ENCODE measurements at regions not wholly inside any gene's neighbourhood (a gene's known extent, or its start where the extent isn't known, plus 50 kb on each side); places are given as distances from the start of the nearest gene placed in this dataset.

GRCh38 chr9:72467766-72468738 lies 53.4 kb upstream of the TMC1 start (continued):
- TF ChIP-seq, protein P1, sequence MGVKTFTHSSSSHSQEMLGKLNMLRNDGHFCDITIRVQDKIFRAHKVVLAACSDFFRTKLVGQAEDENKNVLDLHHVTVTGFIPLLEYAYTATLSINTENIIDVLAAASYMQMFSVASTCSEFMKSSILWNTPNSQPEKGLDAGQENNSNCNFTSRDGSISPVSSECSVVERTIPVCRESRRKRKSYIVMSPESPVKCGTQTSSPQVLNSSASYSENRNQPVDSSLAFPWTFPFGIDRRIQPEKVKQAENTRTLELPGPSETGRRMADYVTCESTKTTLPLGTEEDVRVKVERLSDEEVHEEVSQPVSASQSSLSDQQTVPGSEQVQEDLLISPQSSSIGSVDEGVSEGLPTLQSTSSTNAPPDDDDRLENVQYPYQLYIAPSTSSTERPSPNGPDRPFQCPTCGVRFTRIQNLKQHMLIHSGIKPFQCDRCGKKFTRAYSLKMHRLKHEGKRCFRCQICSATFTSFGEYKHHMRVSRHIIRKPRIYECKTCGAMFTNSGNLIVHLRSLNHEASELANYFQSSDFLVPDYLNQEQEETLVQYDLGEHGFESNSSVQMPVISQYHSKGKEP (tag by site-specific recombination; IDR thresholded peaks at IDR 0.05) = no peak

GRCh38 chr9:72465593-72465984 lies 55.8 kb upstream of the TMC1 start:
- Histone ChIP-seq H3K4me1 (ENCODE audit: control insufficient read depth, insufficient read depth, low read length) (0 out of 2 replicates have a peak, but pooled peaks cover 2% of the 10 kb centered on the region), H3K4me3 (ENCODE audit: low read depth, low read length) (no peak overlapping the region), H3K27ac (ENCODE audit: extremely low read depth, low read depth, low read length) (no peak overlapping the region), H3K9me3 (ENCODE audit: control insufficient read depth, insufficient read depth, low read depth, low read length) (no peaks in the 10 kb centered on the region), H3K36me3 (ENCODE audit: control insufficient read depth in 2 of 2, insufficient read depth in 1 of 2, low read length in 2 of 2) (no peaks in the 10 kb centered on the region)
- TF ChIP-seq ZFP69B (tag by site-specific recombination; IDR thresholded peaks at IDR 0.05) = no peak
- TF ChIP-seq AEBP2 (tag by site-specific recombination; IDR thresholded peaks at IDR 0.05; ENCODE audit: borderline replicate concordance) = no peak
- TF ChIP-seq ZNF76 (tag by site-specific recombination; IDR thresholded peaks at IDR 0.05; ENCODE audit: borderline replicate concordance, low read depth) = no peak
- no peak for TF ChIP-seq ZBTB1 (tag by site-specific recombination; IDR thresholded peaks at IDR 0.05)
- TF ChIP-seq ZNF473 (tag by site-specific recombination; IDR thresholded peaks at IDR 0.05) = no peak
- no peak for TF ChIP-seq ZNF366 (tag by site-specific recombination; conservative IDR thresholded peaks at IDR 0.05)
- ChIA-PET POLR2A (no interaction called here), CTCF (interaction anchor here (1.2 to 1.4 kb wide), 2 partner anchors 9 to 65 kb away, joined by 3 to 6 read pairs; no protein-coding TSS in a partner anchor)

- POLR2A ChIA-PET = no interaction called here
- CTCF ChIA-PET = interaction anchor here (0.7 to 1.4 kb wide), 2 partner anchors 10 to 133 kb away, joined by 3 read pairs; no protein-coding TSS in a partner anchor
- no peak for TF ChIP-seq ZNF560 (tag by site-specific recombination; IDR thresholded peaks at IDR 0.05; ENCODE audit: borderline replicate concordance)
- TF ChIP-seq KLF9 (tag by site-specific recombination; IDR thresholded peaks at IDR 0.05; ENCODE audit: low read depth) = no peak
- TF ChIP-seq, protein P2, sequence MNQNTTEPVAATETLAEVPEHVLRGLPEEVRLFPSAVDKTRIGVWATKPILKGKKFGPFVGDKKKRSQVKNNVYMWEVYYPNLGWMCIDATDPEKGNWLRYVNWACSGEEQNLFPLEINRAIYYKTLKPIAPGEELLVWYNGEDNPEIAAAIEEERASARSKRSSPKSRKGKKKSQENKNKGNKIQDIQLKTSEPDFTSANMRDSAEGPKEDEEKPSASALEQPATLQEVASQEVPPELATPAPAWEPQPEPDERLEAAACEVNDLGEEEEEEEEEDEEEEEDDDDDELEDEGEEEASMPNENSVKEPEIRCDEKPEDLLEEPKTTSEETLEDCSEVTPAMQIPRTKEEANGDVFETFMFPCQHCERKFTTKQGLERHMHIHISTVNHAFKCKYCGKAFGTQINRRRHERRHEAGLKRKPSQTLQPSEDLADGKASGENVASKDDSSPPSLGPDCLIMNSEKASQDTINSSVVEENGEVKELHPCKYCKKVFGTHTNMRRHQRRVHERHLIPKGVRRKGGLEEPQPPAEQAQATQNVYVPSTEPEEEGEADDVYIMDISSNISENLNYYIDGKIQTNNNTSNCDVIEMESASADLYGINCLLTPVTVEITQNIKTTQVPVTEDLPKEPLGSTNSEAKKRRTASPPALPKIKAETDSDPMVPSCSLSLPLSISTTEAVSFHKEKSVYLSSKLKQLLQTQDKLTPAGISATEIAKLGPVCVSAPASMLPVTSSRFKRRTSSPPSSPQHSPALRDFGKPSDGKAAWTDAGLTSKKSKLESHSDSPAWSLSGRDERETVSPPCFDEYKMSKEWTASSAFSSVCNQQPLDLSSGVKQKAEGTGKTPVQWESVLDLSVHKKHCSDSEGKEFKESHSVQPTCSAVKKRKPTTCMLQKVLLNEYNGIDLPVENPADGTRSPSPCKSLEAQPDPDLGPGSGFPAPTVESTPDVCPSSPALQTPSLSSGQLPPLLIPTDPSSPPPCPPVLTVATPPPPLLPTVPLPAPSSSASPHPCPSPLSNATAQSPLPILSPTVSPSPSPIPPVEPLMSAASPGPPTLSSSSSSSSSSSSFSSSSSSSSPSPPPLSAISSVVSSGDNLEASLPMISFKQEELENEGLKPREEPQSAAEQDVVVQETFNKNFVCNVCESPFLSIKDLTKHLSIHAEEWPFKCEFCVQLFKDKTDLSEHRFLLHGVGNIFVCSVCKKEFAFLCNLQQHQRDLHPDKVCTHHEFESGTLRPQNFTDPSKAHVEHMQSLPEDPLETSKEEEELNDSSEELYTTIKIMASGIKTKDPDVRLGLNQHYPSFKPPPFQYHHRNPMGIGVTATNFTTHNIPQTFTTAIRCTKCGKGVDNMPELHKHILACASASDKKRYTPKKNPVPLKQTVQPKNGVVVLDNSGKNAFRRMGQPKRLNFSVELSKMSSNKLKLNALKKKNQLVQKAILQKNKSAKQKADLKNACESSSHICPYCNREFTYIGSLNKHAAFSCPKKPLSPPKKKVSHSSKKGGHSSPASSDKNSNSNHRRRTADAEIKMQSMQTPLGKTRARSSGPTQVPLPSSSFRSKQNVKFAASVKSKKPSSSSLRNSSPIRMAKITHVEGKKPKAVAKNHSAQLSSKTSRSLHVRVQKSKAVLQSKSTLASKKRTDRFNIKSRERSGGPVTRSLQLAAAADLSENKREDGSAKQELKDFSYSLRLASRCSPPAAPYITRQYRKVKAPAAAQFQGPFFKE (tag by site-specific recombination; IDR thresholded peaks at IDR 0.05; ENCODE audit: borderline replicate concordance) = no peak
- TF ChIP-seq ZNF585B (tag by site-specific recombination; IDR thresholded peaks at IDR 0.05) = no peak
- no peak for TF ChIP-seq ZNF335 (tag by site-specific recombination; conservative IDR thresholded peaks at IDR 0.05)
- TF ChIP-seq ZNF391 (tag by site-specific recombination; IDR thresholded peaks at IDR 0.05; ENCODE audit: borderline replicate concordance, low read depth) = no peak
- no peak for TF ChIP-seq ZNF843 (tag by site-specific recombination; IDR thresholded peaks at IDR 0.05)
- TF ChIP-seq SCRT2 (tag by site-specific recombination; IDR thresholded peaks at IDR 0.05) = no peak
- TF ChIP-seq, protein P3, sequence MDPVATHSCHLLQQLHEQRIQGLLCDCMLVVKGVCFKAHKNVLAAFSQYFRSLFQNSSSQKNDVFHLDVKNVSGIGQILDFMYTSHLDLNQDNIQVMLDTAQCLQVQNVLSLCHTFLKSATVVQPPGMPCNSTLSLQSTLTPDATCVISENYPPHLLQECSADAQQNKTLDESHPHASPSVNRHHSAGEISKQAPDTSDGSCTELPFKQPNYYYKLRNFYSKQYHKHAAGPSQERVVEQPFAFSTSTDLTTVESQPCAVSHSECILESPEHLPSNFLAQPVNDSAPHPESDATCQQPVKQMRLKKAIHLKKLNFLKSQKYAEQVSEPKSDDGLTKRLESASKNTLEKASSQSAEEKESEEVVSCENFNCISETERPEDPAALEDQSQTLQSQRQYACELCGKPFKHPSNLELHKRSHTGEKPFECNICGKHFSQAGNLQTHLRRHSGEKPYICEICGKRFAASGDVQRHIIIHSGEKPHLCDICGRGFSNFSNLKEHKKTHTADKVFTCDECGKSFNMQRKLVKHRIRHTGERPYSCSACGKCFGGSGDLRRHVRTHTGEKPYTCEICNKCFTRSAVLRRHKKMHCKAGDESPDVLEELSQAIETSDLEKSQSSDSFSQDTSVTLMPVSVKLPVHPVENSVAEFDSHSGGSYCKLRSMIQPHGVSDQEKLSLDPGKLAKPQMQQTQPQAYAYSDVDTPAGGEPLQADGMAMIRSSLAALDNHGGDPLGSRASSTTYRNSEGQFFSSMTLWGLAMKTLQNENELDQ (tag by site-specific recombination; IDR thresholded peaks at IDR 0.05; ENCODE audit: low read depth) = no peak
- no peak for TF ChIP-seq ZXDB (tag by site-specific recombination; IDR thresholded peaks at IDR 0.05)
- TF ChIP-seq ZNF10 (tag by site-specific recombination; IDR thresholded peaks at IDR 0.05) = no peak
Measured at GRCh38 chr9:72464857-72465592, 56.4 kb upstream of the TMC1 start.

More at GRCh38 chr9:72464857-72465592, 56.4 kb upstream of the TMC1 start:
- no peaks in the 10 kb centered on the region for H3K9me3 ChIP-seq (ENCODE audit: control insufficient read depth, insufficient read depth, low read depth, low read length)
- no peaks in the 10 kb centered on the region for H3K36me3 ChIP-seq (ENCODE audit: control insufficient read depth in 2 of 2, insufficient read depth in 1 of 2, low read length in 2 of 2)
- H3K4me3 ChIP-seq (ENCODE audit: low read depth, low read length) = no peak overlapping the region
- H3K4me1 ChIP-seq (ENCODE audit: control insufficient read depth, insufficient read depth, low read length) = 0 out of 2 replicates have a peak, but pooled peaks cover 2% of the 10 kb centered on the region
- no peak overlapping the region for H3K27ac ChIP-seq (ENCODE audit: extremely low read depth, low read depth, low read length)
